Activated CD8-positive, alpha-beta memory T cell treated with anti-CD3 and anti-CD28 coated beads, Interleukin-2, amount 10 ng/mL, durations not matched to agents 7 days and 5 days (primary cell): ENCODE measurements at regions not wholly inside any gene's neighbourhood (a gene's known extent, or its start where the extent isn't known, plus 50 kb on each side); places are given as distances from the start of the nearest gene placed in this dataset.
"Not testable (repeated sequence)": the region's sequence is repeated elsewhere in the genome, so short reads cannot be mapped to it uniquely, and the experiment has no call there.

ENCODE experiments used
- ATAC-seq: fragments of 150-1000 bp; cut with Tn5 transposase; one replicate; pipeline ENCODE4 v1.10.0; 2021; ENCODE audit warnings: moderate library complexity
- CTCF ChIA-PET: fragments of 350-600 bp; sonication (Branson Sonifier 250); formaldehyde crosslinking; loops from one replicate; lab custom pipeline; 2021; ENCODE audit warnings: antibody characterized with exemption; lab: Charles Lee
- DNase-seq: peaks from one replicate; pipeline ENCODE4 v3.0.0-alpha.2; 2020
- H3K27ac Mint-ChIP-seq: one replicate; pipeline ENCODE4 v1.8.0; 2021; ENCODE audit warnings: mild to moderate bottlenecking, mixed read lengths
- H3K27me3 Mint-ChIP-seq: one replicate; pipeline ENCODE4 v1.8.0; 2021; ENCODE audit warnings: mixed read lengths
- H3K36me3 Mint-ChIP-seq: one replicate; pipeline ENCODE4 v1.8.0; 2021; ENCODE audit warnings: mild to moderate bottlenecking, mixed read lengths
- H3K4me1 Mint-ChIP-seq: one replicate; pipeline ENCODE4 v1.8.0; 2021; ENCODE audit warnings: mixed read lengths
- H3K4me3 Mint-ChIP-seq: one replicate; pipeline ENCODE4 v1.8.0; 2021; ENCODE audit warnings: mild to moderate bottlenecking, moderate library complexity, mixed read lengths
- H3K9me3 Mint-ChIP-seq: one replicate; pipeline ENCODE4 v1.8.0; 2022; ENCODE audit warnings: low read depth, mixed read lengths

- no peak overlapping the region for H3K27ac Mint-ChIP-seq
- H3K4me3 Mint-ChIP-seq, result no peak overlapping the region
- ATAC-seq, result no peak
- CTCF ChIA-PET, result no interaction called here
- H3K36me3 Mint-ChIP-seq, result no peaks in the 10 kb centered on the region
- peaks cover 5% of the 10 kb centered on the region for H3K9me3 Mint-ChIP-seq
- no peaks in the 10 kb centered on the region for H3K27me3 Mint-ChIP-seq
- no peaks in the 10 kb centered on the region for H3K4me1 Mint-ChIP-seq
- DNase-seq, result no peak
Observed at GRCh38 chr18:71238974-71239624, 950.3 kb downstream of the SOCS6 start.

GRCh38 chr18:71237641-71238040 is 948.8 kb downstream of the SOCS6 start:
- no peak for ATAC-seq
- Mint-ChIP-seq H3K9me3 (peaks cover 5% of the 10 kb centered on the region), H3K27ac (no peak overlapping the region), H3K36me3 (no peaks in the 10 kb centered on the region), H3K4me3 (no peak overlapping the region), H3K27me3 (no peaks in the 10 kb centered on the region), H3K4me1 (no peaks in the 10 kb centered on the region)
- no peak for DNase-seq
- CTCF ChIA-PET, result no interaction called here

DNA sequence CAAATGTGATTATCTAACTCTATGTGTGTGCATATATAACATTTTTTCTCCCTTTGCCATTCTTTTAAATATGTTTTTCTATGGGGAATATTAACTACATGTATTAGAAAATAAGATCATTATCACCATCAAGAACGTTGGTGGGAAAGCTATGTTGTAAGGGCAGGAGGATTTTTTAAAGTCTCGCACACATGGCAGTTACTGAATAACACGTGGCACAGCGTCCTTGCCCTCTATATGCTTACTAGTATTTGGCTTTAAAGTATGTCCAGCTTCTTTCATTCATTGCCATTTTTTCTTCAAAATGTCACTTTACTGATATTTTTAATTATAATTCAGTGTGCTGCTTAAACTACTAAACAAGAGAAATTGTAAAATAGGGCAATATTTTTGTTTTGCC is 944.3 kb downstream of the SOCS6 start:
- ATAC-seq (no peak), DNase-seq (no peak)
- H3K4me1 Mint-ChIP-seq, result no peaks in the 10 kb centered on the region
- H3K36me3 Mint-ChIP-seq, result no peaks in the 10 kb centered on the region
- H3K27ac Mint-ChIP-seq, result no peak overlapping the region
- no peaks in the 10 kb centered on the region for H3K27me3 Mint-ChIP-seq
- CTCF ChIA-PET, result no interaction called here
- no peak overlapping the region for H3K4me3 Mint-ChIP-seq
- H3K9me3 Mint-ChIP-seq, result peaks cover 2% of the 10 kb centered on the region

DNA sequence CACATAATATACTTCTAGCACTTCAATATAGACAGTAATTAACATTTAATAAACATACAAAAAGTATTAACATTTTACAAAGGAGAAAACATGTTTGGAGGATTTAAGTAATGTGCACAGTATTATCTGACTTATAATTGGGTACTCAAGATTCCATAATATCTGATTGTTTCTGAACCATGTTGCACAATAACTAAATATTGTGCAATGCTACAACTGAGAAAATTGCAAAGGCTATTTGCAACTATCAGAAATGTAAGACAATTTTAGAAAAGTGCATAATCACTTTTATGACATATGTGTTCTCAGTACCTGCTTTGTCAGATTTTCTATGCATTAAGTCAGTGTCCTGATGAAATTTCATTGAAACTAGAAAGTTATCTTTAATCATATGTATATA is 934.6 kb downstream of the SOCS6 start:
- no peak overlapping the region for H3K27ac Mint-ChIP-seq
- H3K9me3 Mint-ChIP-seq, result peaks cover 6% of the 10 kb centered on the region
- no peak overlapping the region for H3K4me3 Mint-ChIP-seq
- H3K36me3 Mint-ChIP-seq, result no peaks in the 10 kb centered on the region
- H3K4me1 Mint-ChIP-seq, result no peaks in the 10 kb centered on the region
- no peak for DNase-seq
- no peak for ATAC-seq
- CTCF ChIA-PET, result no interaction called here
- no peaks in the 10 kb centered on the region for H3K27me3 Mint-ChIP-seq

- Mint-ChIP-seq H3K4me3 (no peak overlapping the region), H3K4me1 (no peaks in the 10 kb centered on the region), H3K9me3 (peaks cover 6% of the 10 kb centered on the region), H3K27me3 (no peaks in the 10 kb centered on the region), H3K27ac (no peak overlapping the region), H3K36me3 (no peaks in the 10 kb centered on the region)
- CTCF ChIA-PET, result no interaction called here
- DNase-seq (no peak), ATAC-seq (no peak)
Observed at GRCh38 chr18:71221405-71221804, 932.6 kb downstream of the SOCS6 start.

DNA sequence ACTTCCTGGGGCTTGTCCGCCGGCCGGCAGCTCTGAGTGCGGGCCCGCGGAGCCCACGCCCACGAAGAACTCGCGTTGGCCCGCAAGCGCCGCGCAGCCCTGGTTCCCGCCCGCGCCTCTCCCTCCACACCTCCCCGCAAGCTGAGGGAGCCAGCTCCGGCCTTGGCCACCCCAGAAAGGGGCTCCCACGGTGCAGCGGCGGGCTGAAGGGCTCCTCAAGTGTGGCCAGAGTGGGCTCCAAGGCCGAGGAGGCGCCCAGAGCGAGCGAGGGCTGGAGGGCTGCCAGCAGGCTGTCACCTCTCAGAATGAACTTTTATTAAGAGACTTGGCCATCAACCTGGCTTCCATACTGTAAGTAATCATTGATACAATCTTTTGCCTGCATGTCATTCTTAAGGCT is 923.9 kb downstream of the SOCS6 start:
- ATAC-seq, H3K27ac Mint-ChIP-seq, H3K4me1 Mint-ChIP-seq, H3K4me3 Mint-ChIP-seq, H3K27me3 Mint-ChIP-seq, CTCF ChIA-PET, H3K36me3 Mint-ChIP-seq, H3K9me3 Mint-ChIP-seq, DNase-seq: not testable (repeated sequence)

GRCh38 chr18:71212222-71212621 is 923.4 kb downstream of the SOCS6 start:
- no peak for ATAC-seq

DNA sequence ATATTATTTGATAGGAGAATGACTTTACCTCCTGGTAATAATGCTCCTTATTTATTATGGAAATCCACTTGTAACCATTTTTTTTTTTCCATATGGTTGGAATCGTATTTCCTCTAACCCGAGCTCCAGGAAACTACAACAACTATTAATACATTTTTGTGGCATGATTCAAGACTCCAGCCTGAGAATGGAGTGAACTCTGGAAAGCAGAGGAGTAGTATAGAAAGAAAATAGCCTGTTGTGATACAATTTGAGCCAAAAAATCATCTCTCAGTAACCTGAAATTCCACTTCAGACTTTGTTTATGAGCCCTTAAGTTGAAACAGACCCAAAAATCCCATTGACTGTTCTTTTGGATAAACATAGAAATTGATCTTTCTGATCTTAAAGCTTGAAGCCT is 921.1 kb downstream of the SOCS6 start:
- H3K4me3 Mint-ChIP-seq, result no peak overlapping the region
- H3K27ac Mint-ChIP-seq, result no peak overlapping the region
- peaks cover 6% of the 10 kb centered on the region for H3K9me3 Mint-ChIP-seq
- DNase-seq, result no peak
- no peaks in the 10 kb centered on the region for H3K36me3 Mint-ChIP-seq
- no peaks in the 10 kb centered on the region for H3K4me1 Mint-ChIP-seq
- ATAC-seq, result no peak
- CTCF ChIA-PET, result interaction anchor here (1.4 kb wide), 1 partner anchor 10 kb away, joined by 4 read pairs; no protein-coding TSS in a partner anchor
- no peaks in the 10 kb centered on the region for H3K27me3 Mint-ChIP-seq

More at GRCh38 chr18:71212222-71212621, 923.4 kb downstream of the SOCS6 start:
- no peaks in the 10 kb centered on the region for H3K4me1 Mint-ChIP-seq
- no peak for DNase-seq
- CTCF ChIA-PET, result no interaction called here
- no peak overlapping the region for H3K4me3 Mint-ChIP-seq
- H3K36me3 Mint-ChIP-seq, result no peaks in the 10 kb centered on the region
- peaks cover 2% of the 10 kb centered on the region for H3K9me3 Mint-ChIP-seq
- no peaks in the 10 kb centered on the region for H3K27me3 Mint-ChIP-seq
- no peak overlapping the region for H3K27ac Mint-ChIP-seq

GRCh38 chr18:71194438-71194837 is 905.6 kb downstream of the SOCS6 start:
- no peaks in the 10 kb centered on the region for H3K4me1 Mint-ChIP-seq
- peaks cover 7% of the 10 kb centered on the region for H3K9me3 Mint-ChIP-seq
- no peaks in the 10 kb centered on the region for H3K36me3 Mint-ChIP-seq
- no peak overlapping the region for H3K27ac Mint-ChIP-seq
- DNase-seq, result no peak
- no peak for ATAC-seq
- CTCF ChIA-PET, result no interaction called here
- H3K4me3 Mint-ChIP-seq, result no peak overlapping the region
- no peaks in the 10 kb centered on the region for H3K27me3 Mint-ChIP-seq

DNA sequence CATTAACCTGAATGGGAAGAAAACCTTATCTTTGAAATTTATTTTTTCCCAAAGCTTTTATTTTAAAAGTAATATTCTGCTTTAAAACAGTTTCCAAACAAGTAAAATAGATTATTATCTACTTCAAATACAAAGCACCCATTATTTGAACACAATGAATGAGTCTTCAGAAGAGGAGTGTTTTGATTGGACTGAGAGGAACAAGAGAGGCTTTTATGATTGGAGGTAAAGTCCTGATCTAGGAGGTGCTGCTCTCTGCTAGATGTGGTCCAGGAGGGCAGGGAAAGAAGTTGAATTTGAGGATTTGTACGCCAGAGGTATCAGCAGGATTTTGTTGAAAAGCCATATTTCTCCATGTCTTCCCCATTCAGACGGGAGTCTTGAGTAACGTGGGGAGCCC is 900.7 kb downstream of the SOCS6 start:
- no peak for DNase-seq
- H3K27me3 Mint-ChIP-seq, result no peaks in the 10 kb centered on the region
- CTCF ChIA-PET, result no interaction called here
- no peaks in the 10 kb centered on the region for H3K4me1 Mint-ChIP-seq
- no peaks in the 10 kb centered on the region for H3K36me3 Mint-ChIP-seq
- peaks cover 7% of the 10 kb centered on the region for H3K9me3 Mint-ChIP-seq
- H3K4me3 Mint-ChIP-seq, result no peak overlapping the region
- no peak for ATAC-seq
- no peak overlapping the region for H3K27ac Mint-ChIP-seq

GRCh38 chr18:71168557-71169145 is 879.8 kb downstream of the SOCS6 start:
- Mint-ChIP-seq H3K27ac (no peak overlapping the region), H3K4me1 (no peaks in the 10 kb centered on the region), H3K9me3 (peaks cover 4% of the 10 kb centered on the region), H3K36me3 (no peaks in the 10 kb centered on the region), H3K4me3 (no peak overlapping the region), H3K27me3 (no peaks in the 10 kb centered on the region)
- CTCF ChIA-PET, result no interaction called here
- ATAC-seq (no peak), DNase-seq (no peak)

GRCh38 chr18:71136487-71136886 is 847.6 kb downstream of the SOCS6 start:
- no peak for ATAC-seq
- CTCF ChIA-PET, result no interaction called here
- H3K27me3 Mint-ChIP-seq, result no peaks in the 10 kb centered on the region

DNA sequence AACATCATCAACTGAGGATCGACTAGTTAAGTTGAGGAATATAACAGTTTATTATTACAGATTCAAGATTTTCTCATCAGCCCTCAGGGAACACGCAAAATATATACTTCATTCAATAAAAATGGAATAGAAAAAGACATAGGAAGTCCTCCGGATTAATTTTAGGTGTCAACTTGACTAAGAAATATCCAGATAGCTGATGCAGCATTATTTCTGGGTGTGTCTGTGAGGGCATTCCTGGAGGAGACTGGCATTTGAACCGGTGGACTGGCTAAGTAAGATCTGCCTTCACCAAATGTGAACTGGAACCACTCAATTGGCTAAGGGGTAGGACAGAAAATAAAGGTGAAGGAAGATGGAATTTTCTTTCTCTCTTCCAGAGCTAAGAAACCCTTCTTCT is 845.3 kb downstream of the SOCS6 start:
- CTCF ChIA-PET, result no interaction called here
- H3K27ac Mint-ChIP-seq, result no peak overlapping the region
- H3K4me3 Mint-ChIP-seq, result no peak overlapping the region
- no peaks in the 10 kb centered on the region for H3K36me3 Mint-ChIP-seq
- no peak for ATAC-seq
- H3K27me3 Mint-ChIP-seq, result no peaks in the 10 kb centered on the region
- no peaks in the 10 kb centered on the region for H3K4me1 Mint-ChIP-seq
- peaks cover 15% of the 10 kb centered on the region for H3K9me3 Mint-ChIP-seq
- no peak for DNase-seq

More at GRCh38 chr18:71136487-71136886, 847.6 kb downstream of the SOCS6 start:
- Mint-ChIP-seq H3K36me3 (no peaks in the 10 kb centered on the region), H3K9me3 (peaks cover 13% of the 10 kb centered on the region), H3K4me3 (no peak overlapping the region), H3K4me1 (no peaks in the 10 kb centered on the region), H3K27ac (no peak overlapping the region)
- DNase-seq, result no peak

DNA sequence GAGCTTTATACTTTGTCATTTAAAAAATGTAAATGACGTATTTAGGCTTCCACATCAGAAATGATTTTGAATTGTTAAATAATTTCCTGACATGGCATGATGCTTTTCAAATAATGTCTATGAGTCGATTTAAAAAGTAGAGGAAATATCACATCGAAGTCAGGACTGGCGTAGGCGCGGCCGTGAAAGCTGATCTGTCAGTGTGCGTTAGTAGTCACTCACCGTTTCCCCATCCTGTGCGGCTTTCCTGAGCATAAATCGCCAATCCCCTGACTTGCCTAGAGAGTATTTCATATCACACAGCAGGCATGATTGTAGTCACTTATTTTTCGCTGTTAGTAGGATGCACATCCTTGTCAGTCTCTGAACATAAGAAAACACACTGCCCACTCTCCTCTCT is 843.1 kb downstream of the SOCS6 start:
- DNase-seq, result no peak
- CTCF ChIA-PET, result no interaction called here
- no peak overlapping the region for H3K27ac Mint-ChIP-seq
- H3K9me3 Mint-ChIP-seq, result peaks cover 15% of the 10 kb centered on the region
- no peak for ATAC-seq
- no peaks in the 10 kb centered on the region for H3K4me1 Mint-ChIP-seq
- H3K36me3 Mint-ChIP-seq, result no peaks in the 10 kb centered on the region
- H3K4me3 Mint-ChIP-seq, result no peak overlapping the region
- no peaks in the 10 kb centered on the region for H3K27me3 Mint-ChIP-seq
